Activated CD4-positive, alpha-beta memory T cell treated with anti-CD3 and anti-CD28 coated beads for 36 hours (primary cell): ENCODE measurements at regions not wholly inside any gene's neighbourhood (a gene's known extent, or its start where the extent isn't known, plus 50 kb on each side); places are given as distances from the start of the nearest gene placed in this dataset.
"Not testable (repeated sequence)": the region's sequence is repeated elsewhere in the genome, so short reads cannot be mapped to it uniquely, and the experiment has no call there.

ENCODE experiments used
- CTCF ChIA-PET: fragments of 350-600 bp; sonication (Branson Sonifier 250); formaldehyde crosslinking; loops from one replicate; lab custom pipeline; 2021; ENCODE audit warnings: antibody characterized with exemption, inconsistent platforms; lab: Charles Lee
- POLR2A ChIA-PET: fragments of 350-600 bp; sonication (Branson Sonifier 250); formaldehyde crosslinking; loops from one replicate; lab custom pipeline; 2021; ENCODE audit warnings: antibody characterized with exemption; lab: Charles Lee
- DNase-seq: peaks from one replicate; pipeline ENCODE4 v3.0.0-alpha.2; 2020
- H3K27ac Mint-ChIP-seq: one replicate; pipeline ENCODE4 v1.8.0; 2021; ENCODE audit warnings: mixed read lengths
- H3K27me3 Mint-ChIP-seq: one replicate; pipeline ENCODE4 v1.8.0; 2021; ENCODE audit warnings: mixed read lengths
- H3K36me3 Mint-ChIP-seq: one replicate; pipeline ENCODE4 v1.8.0; 2021; ENCODE audit warnings: mixed read lengths
- H3K4me1 Mint-ChIP-seq: one replicate; pipeline ENCODE4 v1.8.0; 2021; ENCODE audit warnings: low read depth, mixed read lengths
- H3K4me3 Mint-ChIP-seq: one replicate; pipeline ENCODE4 v1.8.0; 2021; ENCODE audit warnings: mild to moderate bottlenecking, mixed read lengths
- H3K9me3 Mint-ChIP-seq: one replicate; pipeline ENCODE4 v1.8.0; 2021; ENCODE audit warnings: mixed read lengths
- intact Hi-C: fragments of 100-400 bp; cut with micrococcal nuclease; formaldehyde crosslinking; loops from one replicate; pipeline ENCODE4 v1.15.1; 2023

DNA sequence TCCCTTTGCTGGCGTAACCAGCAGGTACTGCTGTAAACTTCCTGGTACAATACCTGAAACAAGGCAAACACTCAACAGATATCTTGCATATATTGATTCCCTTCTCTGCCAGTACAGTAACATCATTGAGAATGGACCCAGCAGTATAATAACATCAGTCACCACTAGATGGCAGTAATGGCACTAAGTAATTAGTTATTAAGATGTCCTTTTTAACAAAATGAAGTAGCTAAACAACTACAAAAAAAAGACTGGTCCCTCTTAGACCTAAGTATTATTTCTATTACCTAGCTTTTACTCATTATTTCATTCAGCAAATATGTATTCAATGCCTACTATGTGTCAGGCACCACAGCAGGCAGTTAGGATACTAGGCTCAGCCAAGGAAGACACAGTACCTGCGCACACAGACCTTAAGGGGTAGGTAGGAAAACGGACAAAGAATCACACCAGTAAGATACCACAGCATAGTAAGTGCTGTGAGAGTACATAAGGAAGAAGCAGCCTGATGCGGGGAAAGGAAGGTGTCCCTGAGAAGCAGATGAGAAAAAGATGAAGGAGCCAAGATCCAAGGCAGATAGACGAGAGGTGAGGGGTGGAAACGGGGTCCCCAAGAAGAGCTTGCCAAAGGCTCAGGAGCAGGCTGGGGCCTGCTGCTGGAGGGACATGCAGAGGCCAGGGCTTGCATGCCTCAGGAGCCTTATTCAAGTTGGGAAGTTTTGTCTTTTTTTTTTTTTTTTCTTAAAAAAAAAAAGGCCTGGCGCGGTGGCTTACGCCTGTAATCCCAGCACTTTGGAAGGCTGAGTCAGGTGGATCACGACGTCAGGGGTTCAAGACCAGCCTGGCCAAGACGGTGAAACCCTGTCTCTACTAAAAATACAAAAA is 102.7 kb upstream of the CHD2 start:
- peak overlapping the region; percentile 69 for H3K27ac Mint-ChIP-seq
- DNase-seq = no peak
- no peaks in the 10 kb centered on the region for H3K36me3 Mint-ChIP-seq
- H3K9me3 Mint-ChIP-seq = no peaks in the 10 kb centered on the region
- ChIA-PET POLR2A (interaction anchor here (0.6 to 2.1 kb wide), 6 partner anchors 85 to 125 kb away, joined by 3 to 5 read pairs (median 3); partner anchors contain the start of gene CHD2), CTCF (interaction anchor here (0.5 to 4.8 kb wide), 47 partner anchors 8 to 497 kb away, joined by 3 to 78 read pairs (median 5); no protein-coding TSS in a partner anchor)
- H3K4me1 Mint-ChIP-seq = peaks cover 10% of the 10 kb centered on the region
- H3K4me3 Mint-ChIP-seq = no peak overlapping the region
- no peaks in the 10 kb centered on the region for H3K27me3 Mint-ChIP-seq
- intact Hi-C loops = loop anchor here (1.0 to 2.0 kb wide), 2 partner anchors 121 to 231 kb away; no protein-coding TSS in a partner anchor

- DNase-seq = no peak
- H3K36me3 Mint-ChIP-seq = no peaks in the 10 kb centered on the region
- intact Hi-C loops = no loop called here
- H3K27me3 Mint-ChIP-seq = no peaks in the 10 kb centered on the region
- no peaks in the 10 kb centered on the region for H3K9me3 Mint-ChIP-seq
- POLR2A ChIA-PET = no interaction called here
- CTCF ChIA-PET = interaction anchor here (0.8 to 4.8 kb wide), 2 partner anchors 117 to 121 kb away, joined by 3 to 78 read pairs; no protein-coding TSS in a partner anchor
- no peak overlapping the region for H3K4me3 Mint-ChIP-seq
- peaks cover 27% of the 10 kb centered on the region for H3K4me1 Mint-ChIP-seq
- H3K27ac Mint-ChIP-seq = no peak overlapping the region
Observed at GRCh38 chr15:92800013-92800412, 100.1 kb upstream of the CHD2 start.

DNA sequence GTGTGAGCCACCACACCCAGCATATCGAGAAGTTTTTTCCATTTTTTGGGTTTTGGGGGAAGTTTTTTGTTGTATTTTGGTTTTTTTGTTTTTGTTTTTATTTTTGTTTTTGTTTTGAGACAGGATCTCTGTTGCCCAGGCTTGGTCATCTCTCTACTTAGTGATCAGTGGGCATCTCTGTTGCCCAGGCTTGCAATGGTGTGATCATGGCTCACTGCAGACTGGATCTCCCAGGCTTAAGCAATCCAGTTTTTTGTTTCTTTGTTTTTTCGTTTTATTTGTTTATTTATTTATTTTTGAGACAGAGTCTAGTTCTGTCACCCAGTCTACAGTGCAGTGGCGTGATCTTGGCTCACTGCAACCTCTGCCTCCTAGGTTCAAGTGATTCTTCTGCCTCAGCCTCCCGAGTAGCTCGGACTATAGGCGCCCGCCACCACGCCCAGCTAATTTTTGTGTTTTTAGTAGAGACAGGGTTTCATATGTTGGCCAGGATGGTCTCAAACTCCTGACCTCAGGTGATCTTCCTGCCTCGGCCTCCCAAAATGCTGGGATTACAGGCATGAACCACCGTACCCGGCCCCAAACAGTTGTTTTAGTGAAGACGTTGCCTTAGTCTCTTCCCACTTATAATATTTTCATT is 99.6 kb upstream of the CHD2 start:
- H3K36me3 Mint-ChIP-seq, H3K9me3 Mint-ChIP-seq, H3K4me3 Mint-ChIP-seq, DNase-seq, H3K27ac Mint-ChIP-seq, H3K27me3 Mint-ChIP-seq, intact Hi-C loops: not testable (repeated sequence)
- CTCF ChIA-PET = interaction anchor here (1.0 to 1.8 kb wide), 3 partner anchors 119 to 287 kb away, joined by 3 to 4 read pairs (median 3); no protein-coding TSS in a partner anchor
- H3K4me1 Mint-ChIP-seq = peaks cover 28% of the 10 kb centered on the region
- POLR2A ChIA-PET = interaction anchor here (0.6 kb wide), 1 partner anchor 192 kb away, joined by 3 read pairs; no protein-coding TSS in a partner anchor

- DNase-seq, H3K27ac Mint-ChIP-seq, intact Hi-C loops, H3K36me3 Mint-ChIP-seq, H3K9me3 Mint-ChIP-seq, H3K27me3 Mint-ChIP-seq, H3K4me3 Mint-ChIP-seq: not testable (repeated sequence)
- H3K4me1 Mint-ChIP-seq = peaks cover 28% of the 10 kb centered on the region
- CTCF ChIA-PET = interaction anchor here (1.0 to 1.8 kb wide), 8 partner anchors 107 to 287 kb away, joined by 3 to 4 read pairs (median 3); no protein-coding TSS in a partner anchor
- POLR2A ChIA-PET = interaction anchor here (0.6 to 0.7 kb wide), 2 partner anchors 143 to 193 kb away, joined by 3 to 4 read pairs; no protein-coding TSS in a partner anchor
Observed at GRCh38 chr15:92801056-92801773, 98.9 kb upstream of the CHD2 start.

DNA sequence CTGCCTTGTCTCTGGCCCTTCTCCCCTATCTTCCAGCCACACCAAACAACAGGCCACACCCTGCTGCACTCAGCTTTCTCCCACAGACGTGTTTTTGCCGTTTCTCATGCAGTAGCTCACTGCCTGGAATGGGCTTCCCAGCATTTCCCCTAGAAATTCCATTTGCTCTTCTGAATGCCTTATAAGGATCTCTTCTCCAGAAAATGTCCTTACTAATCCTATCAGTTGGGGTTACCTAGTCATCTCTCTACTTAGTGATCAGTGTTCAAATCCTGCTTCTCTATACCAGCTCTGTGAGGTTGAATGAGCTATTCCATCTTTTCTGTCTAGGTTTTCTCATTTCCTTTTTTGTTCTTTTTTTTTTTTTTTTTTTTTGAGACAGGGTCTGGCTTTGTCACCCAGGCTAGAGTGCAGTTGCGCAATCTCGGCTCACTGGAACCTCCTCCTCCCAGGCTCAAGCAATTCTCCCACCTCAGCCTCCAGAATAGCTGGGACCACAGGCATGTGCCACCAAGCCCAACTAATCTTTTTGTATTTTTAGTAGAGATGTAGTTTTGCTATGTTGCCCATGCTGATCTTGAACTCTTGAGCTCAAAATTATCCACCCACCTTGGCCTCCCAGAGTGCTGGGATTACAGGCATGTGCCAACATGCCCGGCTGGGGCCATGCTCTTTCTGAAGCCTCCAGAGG is 98.2 kb upstream of the CHD2 start:
- intact Hi-C loops = no loop called here

GRCh38 chr15:92803536-92803851 is 96.6 kb upstream of the CHD2 start:
- intact Hi-C loops = no loop called here
- no peaks in the 10 kb centered on the region for H3K9me3 Mint-ChIP-seq
- peaks cover 2% of the 10 kb centered on the region for H3K36me3 Mint-ChIP-seq
- peak overlapping the region; percentile 88 for H3K27ac Mint-ChIP-seq
- DNase-seq = no peak
- H3K27me3 Mint-ChIP-seq = no peaks in the 10 kb centered on the region
- ChIA-PET POLR2A (interaction anchor here (1.1 to 1.8 kb wide), 9 partner anchors 28 to 118 kb away, joined by 3 to 16 read pairs (median 4); no protein-coding TSS in a partner anchor), CTCF (interaction anchor here (1.0 to 1.9 kb wide), 8 partner anchors 29 to 154 kb away, joined by 3 to 7 read pairs (median 4); no protein-coding TSS in a partner anchor)
- H3K4me1 Mint-ChIP-seq = peaks cover 36% of the 10 kb centered on the region
- H3K4me3 Mint-ChIP-seq = peak overlapping the region; percentile 10

More for the DNA sequence above, 98.2 kb upstream of the CHD2 start:
- Mint-ChIP-seq H3K4me3 (no peak overlapping the region), H3K27me3 (no peaks in the 10 kb centered on the region), H3K36me3 (peaks cover 2% of the 10 kb centered on the region), H3K27ac (peak overlapping the region; percentile 18), H3K9me3 (no peaks in the 10 kb centered on the region), H3K4me1 (peaks cover 31% of the 10 kb centered on the region)
- DNase-seq = no peak
- ChIA-PET CTCF (interaction anchor here (0.7 to 1.8 kb wide), 9 partner anchors 43 to 234 kb away, joined by 3 to 4 read pairs (median 3); no protein-coding TSS in a partner anchor), POLR2A (interaction anchor here (0.7 kb wide), 1 partner anchor 142 kb away, joined by 4 read pairs; no protein-coding TSS in a partner anchor)

- Mint-ChIP-seq H3K4me3 (peak overlapping the region; percentile 10), H3K4me1 (peaks cover 36% of the 10 kb centered on the region), H3K36me3 (peaks cover 2% of the 10 kb centered on the region), H3K27ac (peak overlapping the region; percentile 88), H3K27me3 (no peaks in the 10 kb centered on the region), H3K9me3 (no peaks in the 10 kb centered on the region)
- peak; percentile 94 for DNase-seq
- ChIA-PET CTCF (interaction anchor here (0.6 to 1.9 kb wide), 12 partner anchors 16 to 154 kb away, joined by 3 to 7 read pairs (median 4); partner anchors contain the start of gene CHD2), POLR2A (interaction anchor here (0.9 to 1.8 kb wide), 14 partner anchors 28 to 118 kb away, joined by 3 to 16 read pairs (median 4); no protein-coding TSS in a partner anchor)
- intact Hi-C loops = loop anchor here (1.0 kb wide), 3 partner anchors 154 to 360 kb away; no protein-coding TSS in a partner anchor
Observed at GRCh38 chr15:92803852-92804609, 96.1 kb upstream of the CHD2 start.

- DNase-seq, H3K4me3 Mint-ChIP-seq, H3K27me3 Mint-ChIP-seq, H3K36me3 Mint-ChIP-seq, H3K9me3 Mint-ChIP-seq: not testable (repeated sequence)
- CTCF ChIA-PET = interaction anchor here (0.6 to 1.9 kb wide), 7 partner anchors 15 to 113 kb away, joined by 3 to 6 read pairs (median 4); partner anchors contain the start of gene CHD2
- intact Hi-C loops = loop anchor here (1.0 kb wide), 3 partner anchors 154 to 360 kb away; no protein-coding TSS in a partner anchor
- POLR2A ChIA-PET = interaction anchor here (0.9 to 1.8 kb wide), 13 partner anchors 33 to 117 kb away, joined by 3 to 16 read pairs (median 4); no protein-coding TSS in a partner anchor
- H3K4me1 Mint-ChIP-seq = peaks cover 38% of the 10 kb centered on the region
- H3K27ac Mint-ChIP-seq = peak overlapping the region; percentile 88
Observed at GRCh38 chr15:92804610-92804936, 95.6 kb upstream of the CHD2 start.

GRCh38 chr15:92805080-92805690 is 94.9 kb upstream of the CHD2 start:
- no peak for DNase-seq
- Mint-ChIP-seq H3K27me3 (no peaks in the 10 kb centered on the region), H3K9me3 (no peaks in the 10 kb centered on the region), H3K27ac (peak overlapping the region; percentile 88), H3K4me3 (no peak overlapping the region), H3K36me3 (peaks cover 4% of the 10 kb centered on the region), H3K4me1 (peaks cover 38% of the 10 kb centered on the region)
- intact Hi-C loops = no loop called here
- POLR2A ChIA-PET = interaction anchor here (1.0 to 7.1 kb wide), 9 partner anchors 77 to 113 kb away, joined by 3 to 240 read pairs (median 6); partner anchors contain the start of gene CHD2
- CTCF ChIA-PET = interaction anchor here (1.1 to 1.5 kb wide), 4 partner anchors 8 to 225 kb away, joined by 3 to 5 read pairs (median 4); no protein-coding TSS in a partner anchor
